ENCODE measurements at regions not wholly inside any gene's neighbourhood (a gene's known extent, or its start where the extent isn't known, plus 50 kb on each side); places are given as distances from the start of the nearest gene placed in this dataset.
"Not testable (repeated sequence)": the region's sequence is repeated elsewhere in the genome, so short reads cannot be mapped to it uniquely, and the experiment has no call there.

DNA sequence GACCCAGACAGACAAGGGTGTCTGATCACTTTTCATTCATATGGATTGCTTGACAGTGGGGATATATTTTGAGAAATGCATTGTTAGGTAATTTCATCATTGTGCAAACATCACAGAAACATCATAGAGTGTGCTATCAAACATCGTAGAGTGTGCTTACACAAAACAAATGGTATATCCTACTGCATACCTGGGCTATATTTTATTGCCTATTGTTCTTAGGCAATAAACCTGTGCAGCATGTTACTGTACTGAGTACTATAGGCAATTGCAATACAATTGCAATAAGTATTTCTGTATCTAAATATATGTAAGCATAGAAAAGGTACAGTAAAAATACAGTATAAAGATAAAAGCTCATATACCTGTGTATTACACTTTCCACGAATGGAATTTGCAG is 319.1 kb downstream of the KIF20B start:
- Histone ChIP-seq H3K27ac (no peak overlapping the region), H3K4me3 (no peak overlapping the region), H3K9me3 (no peaks in the 10 kb centered on the region), H3K27me3 (no peaks in the 10 kb centered on the region), H3K4me1 (no peaks in the 10 kb centered on the region), H3K9ac (ENCODE audit: low read depth in 2 of 2, low read length in 2 of 2) (no peak overlapping the region), H3K36me3 (no peaks in the 10 kb centered on the region)
- TF ChIP-seq, protein P1, sequence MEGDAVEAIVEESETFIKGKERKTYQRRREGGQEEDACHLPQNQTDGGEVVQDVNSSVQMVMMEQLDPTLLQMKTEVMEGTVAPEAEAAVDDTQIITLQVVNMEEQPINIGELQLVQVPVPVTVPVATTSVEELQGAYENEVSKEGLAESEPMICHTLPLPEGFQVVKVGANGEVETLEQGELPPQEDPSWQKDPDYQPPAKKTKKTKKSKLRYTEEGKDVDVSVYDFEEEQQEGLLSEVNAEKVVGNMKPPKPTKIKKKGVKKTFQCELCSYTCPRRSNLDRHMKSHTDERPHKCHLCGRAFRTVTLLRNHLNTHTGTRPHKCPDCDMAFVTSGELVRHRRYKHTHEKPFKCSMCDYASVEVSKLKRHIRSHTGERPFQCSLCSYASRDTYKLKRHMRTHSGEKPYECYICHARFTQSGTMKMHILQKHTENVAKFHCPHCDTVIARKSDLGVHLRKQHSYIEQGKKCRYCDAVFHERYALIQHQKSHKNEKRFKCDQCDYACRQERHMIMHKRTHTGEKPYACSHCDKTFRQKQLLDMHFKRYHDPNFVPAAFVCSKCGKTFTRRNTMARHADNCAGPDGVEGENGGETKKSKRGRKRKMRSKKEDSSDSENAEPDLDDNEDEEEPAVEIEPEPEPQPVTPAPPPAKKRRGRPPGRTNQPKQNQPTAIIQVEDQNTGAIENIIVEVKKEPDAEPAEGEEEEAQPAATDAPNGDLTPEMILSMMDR (IDR thresholded peaks at IDR 0.05): no peak
- intact Hi-C loops (cut with DNase I): no loop called here
- DNase-seq: no peak

DNA sequence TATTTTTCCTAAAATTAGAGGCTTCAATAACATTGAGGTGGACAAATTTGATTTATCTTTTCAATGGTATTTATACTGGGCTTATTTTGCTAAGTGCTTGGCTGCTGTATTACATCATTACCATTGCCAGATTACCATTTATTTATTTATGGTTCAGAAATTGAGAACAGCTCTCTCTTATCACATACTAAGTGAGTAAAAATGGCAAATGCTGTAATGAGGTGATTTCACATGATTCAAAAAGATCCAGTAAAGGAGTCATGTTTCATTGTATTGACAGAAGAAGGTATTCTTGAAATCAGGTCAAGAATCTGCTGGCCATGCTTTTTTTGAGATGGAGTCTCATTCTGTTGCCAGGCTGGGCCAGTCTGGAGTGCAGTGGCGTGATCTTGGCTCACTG is 322.6 kb downstream of the KIF20B start:
- intact Hi-C loops (cut with DNase I): no loop called here

DNA sequence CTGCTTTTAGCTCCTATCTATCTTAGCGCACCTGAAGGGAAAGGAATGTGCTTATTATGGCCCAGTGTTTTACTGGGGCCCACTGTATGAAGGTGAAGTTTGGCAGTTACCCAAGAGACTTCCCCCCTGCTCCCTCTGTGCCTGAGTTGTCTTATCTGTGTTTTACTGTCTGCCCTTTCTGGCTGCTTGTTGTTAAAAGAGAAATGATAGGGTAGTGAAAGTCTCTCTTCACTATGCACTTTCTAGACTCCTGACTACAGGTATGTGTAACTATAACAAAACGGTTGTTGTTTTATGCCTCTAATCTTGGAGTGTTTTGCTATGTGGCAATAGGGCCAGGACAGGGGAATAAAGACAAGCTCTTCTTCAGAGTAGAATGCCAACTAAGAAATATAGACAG is 326.9 kb downstream of the KIF20B start:
- intact Hi-C loops (cut with DNase I): no loop called here
- TF ChIP-seq, protein P1 (IDR thresholded peaks at IDR 0.05): no peak
- Histone ChIP-seq H3K27ac (no peak overlapping the region), H3K9me3 (no peaks in the 10 kb centered on the region), H3K4me1 (no peaks in the 10 kb centered on the region), H3K9ac (ENCODE audit: low read depth in 2 of 2, low read length in 2 of 2) (no peak overlapping the region), H3K4me3 (no peak overlapping the region), H3K27me3 (no peaks in the 10 kb centered on the region), H3K36me3 (no peaks in the 10 kb centered on the region)
- no peak for DNase-seq

More for the DNA sequence above, 322.6 kb downstream of the KIF20B start:
- TF ChIP-seq, protein P1 (IDR thresholded peaks at IDR 0.05): no peak
- H3K27me3 ChIP-seq: no peaks in the 10 kb centered on the region
- no peaks in the 10 kb centered on the region for H3K4me1 ChIP-seq
- no peak overlapping the region for H3K27ac ChIP-seq
- no peaks in the 10 kb centered on the region for H3K36me3 ChIP-seq
- DNase-seq: no peak
- no peaks in the 10 kb centered on the region for H3K9me3 ChIP-seq
- H3K9ac ChIP-seq (ENCODE audit: low read depth in 2 of 2, low read length in 2 of 2): no peak overlapping the region
- H3K4me3 ChIP-seq: no peak overlapping the region

DNA sequence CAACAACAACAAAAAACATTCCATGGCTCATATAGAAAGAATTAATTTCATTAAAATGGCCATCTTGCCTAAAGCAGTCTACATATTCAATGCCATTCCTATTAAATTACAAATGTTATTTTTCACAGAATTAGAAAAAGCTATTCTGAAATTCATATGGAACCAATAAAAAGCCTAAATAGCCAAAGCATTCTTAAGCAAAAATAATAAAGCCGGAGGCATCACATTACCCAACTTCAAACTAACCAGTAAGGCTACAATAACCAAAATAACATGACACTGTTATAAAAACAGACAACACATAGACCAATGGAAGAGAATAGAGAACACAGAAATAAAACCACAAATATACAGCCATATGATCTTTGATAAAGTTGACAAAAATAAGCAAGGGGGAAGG is 330.4 kb downstream of the KIF20B start:
- Histone ChIP-seq H3K4me3 (no peak overlapping the region), H3K9ac (ENCODE audit: low read depth in 2 of 2, low read length in 2 of 2) (no peak overlapping the region), H3K36me3 (no peaks in the 10 kb centered on the region), H3K4me1 (no peaks in the 10 kb centered on the region), H3K27me3 (no peaks in the 10 kb centered on the region), H3K9me3 (no peaks in the 10 kb centered on the region), H3K27ac (no peak overlapping the region)
- TF ChIP-seq, protein P1 (IDR thresholded peaks at IDR 0.05): no peak
- no peak for DNase-seq
- intact Hi-C loops (cut with DNase I): no loop called here

DNA sequence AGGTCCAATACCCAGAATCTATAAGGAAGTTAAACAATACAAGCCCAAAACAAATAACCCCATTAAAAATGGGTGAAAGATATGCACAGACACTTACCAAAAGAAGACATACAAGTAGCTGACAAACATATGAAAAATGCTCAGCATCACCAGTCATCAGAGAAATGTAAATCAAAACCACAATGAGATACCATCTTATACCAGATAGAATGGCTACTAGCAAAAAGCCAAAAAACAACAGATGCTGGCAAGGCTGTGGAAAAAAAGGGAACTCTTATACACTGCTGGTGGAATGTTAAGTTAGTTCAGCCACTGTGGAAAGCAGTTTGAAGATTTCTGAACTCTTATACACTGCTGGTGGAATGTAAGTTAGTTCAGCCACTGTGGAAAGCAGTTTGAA is 331.1 kb downstream of the KIF20B start:
- Histone ChIP-seq H3K36me3 (no peaks in the 10 kb centered on the region), H3K9ac (ENCODE audit: low read depth in 2 of 2, low read length in 2 of 2) (no peak overlapping the region), H3K27me3 (no peaks in the 10 kb centered on the region), H3K27ac (no peak overlapping the region), H3K4me3 (no peak overlapping the region), H3K9me3 (no peaks in the 10 kb centered on the region), H3K4me1 (no peaks in the 10 kb centered on the region)
- TF ChIP-seq, protein P1 (IDR thresholded peaks at IDR 0.05): no peak
- no peak for DNase-seq
- intact Hi-C loops (cut with DNase I): no loop called here

DNA sequence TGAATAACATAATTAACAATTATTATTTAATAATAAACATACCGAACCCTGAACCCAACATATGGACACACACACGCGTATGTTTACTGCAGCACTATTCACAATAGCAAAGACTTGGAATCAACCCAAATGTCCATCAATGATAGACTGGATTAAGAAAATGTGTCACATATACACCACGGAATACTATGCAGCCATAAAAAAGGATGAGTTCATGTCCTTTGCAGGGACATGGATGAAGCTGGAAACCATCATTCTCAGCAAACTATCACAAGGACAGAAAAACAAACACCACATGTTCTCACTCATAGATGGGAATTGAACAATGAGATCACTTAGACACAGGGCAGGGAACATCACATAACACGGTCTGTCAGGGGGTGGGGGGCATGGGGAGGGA is 333.5 kb downstream of the KIF20B start:
- H3K9me3 ChIP-seq; H3K4me1 ChIP-seq; H3K4me3 ChIP-seq; intact Hi-C loops (cut with DNase I); H3K27ac ChIP-seq; H3K9ac ChIP-seq (ENCODE audit: low read depth in 2 of 2, low read length in 2 of 2); H3K27me3 ChIP-seq; DNase-seq; H3K36me3 ChIP-seq: not testable (repeated sequence)
